HEK293T (cell line): ENCODE measurements at regions not wholly inside any gene's neighbourhood (a gene's known extent, or its start where the extent isn't known, plus 50 kb on each side); places are given as distances from the start of the nearest gene placed in this dataset.

Source experiments
- CTBP1 ChIP-seq: fragments of 450-650 bp; IDR thresholded peaks from 2 replicates; pipeline ENCODE4 v1.6.1; 2016; ENCODE audit warnings: borderline replicate concordance
- FOXA1 ChIP-seq: fragments of 450-650 bp; IDR thresholded peaks from 2 replicates; pipeline ENCODE4 v1.6.1; 2016; ENCODE audit warnings: mild to moderate bottlenecking
- LEF1 ChIP-seq: fragments of 450-650 bp; IDR thresholded peaks from 2 replicates; pipeline ENCODE4 v1.6.1; 2017; ENCODE audit warnings: mild to moderate bottlenecking, borderline replicate concordance
- NFRKB ChIP-seq: fragments of 450-650 bp; IDR thresholded peaks from 2 replicates; pipeline ENCODE4 v1.6.1; 2016; ENCODE audit warnings: mild to moderate bottlenecking, moderate library complexity

GRCh38 chr10:71086439-71087080 lies 125.8 kb upstream of the UNC5B start:
- no peak for TF ChIP-seq NFRKB
- no peak for TF ChIP-seq LEF1
- TF ChIP-seq FOXA1 = no peak
- TF ChIP-seq CTBP1 = no peak
